GM12878 (cell line): ENCODE measurements at regions not wholly inside any gene's neighbourhood (a gene's known extent, or its start where the extent isn't known, plus 50 kb on each side); places are given as distances from the start of the nearest gene placed in this dataset.

Experiments used
- ATAC-seq: fragments of 200-7000 bp; cut with Tn5 transposase; 3 replicates; pipeline ENCODE4 v1.9.1; 2020; ENCODE audit warnings: mild to moderate bottlenecking, moderate library complexity
- BruUV-seq: library from RNA; stranded (reverse); fragments of 400-500 nt; replicated peaks from 2 replicates; lab custom pipeline; 2021; lab: Mats Ljungman, UMichigan
- CTCF ChIA-PET: fragments of 300-600 bp; sonication (Branson Sonifier 250); formaldehyde crosslinking; extraction: SDS; loops from one replicate; lab custom pipeline; 2021; ENCODE audit warnings: inconsistent platforms; lab: Yijun Ruan, JAX
- POLR2A ChIA-PET: fragments of 350-600 bp; formaldehyde crosslinking; extraction: SDS; loops from one replicate; lab custom pipeline; 2021; ENCODE audit warnings: inconsistent platforms; lab: Charles Lee
- RAD21 ChIA-PET: fragments of 300-600 bp; sonication (Branson Sonifier 250); formaldehyde crosslinking; loops from one replicate; lab custom pipeline; 2023; ENCODE audit warnings: antibody characterized with exemption; ENCODE audit not compliant: unreplicated experiment; lab: Charles Lee
- SMC1A ChIA-PET: fragments of 300-600 bp; sonication (Branson Sonifier 250); formaldehyde crosslinking; loops from one replicate; lab custom pipeline; 2023; ENCODE audit not compliant: unreplicated experiment, uncharacterized antibody; lab: Charles Lee
- DNase-seq: peaks from one replicate; pipeline ENCODE4 v3.0.0-alpha.2; 2011; ENCODE audit warnings: low read depth, low spot score
- FAIRE-seq: peaks from 3 replicates; lab custom pipeline; 2011; peaks lifted over from hg19 to GRCh38; lab: Jason Lieb, UNC
- H2AFZ ChIP-seq: 2 replicates; pipeline ENCODE4 v1.6.0; 2011; ENCODE audit warnings: low read depth, low read length, control low read depth; ENCODE audit not compliant: control insufficient read depth
- H3K27ac ChIP-seq: 2 replicates; pipeline ENCODE4 v1.5.1; 2011; ENCODE audit warnings: control low read depth; ENCODE audit not compliant: control insufficient read depth, insufficient read depth
- H3K27me3 ChIP-seq, 2 experiments: replicated peaks in 1 of 2; 2 replicates each; pipeline versions ENCODE4 v1.6.0 to v1.6.1; 2011; ENCODE audit warnings: low read length in 1 of 2; ENCODE audit not compliant: control insufficient read depth in 2 of 2, insufficient read depth in 2 of 2
- H3K36me3 ChIP-seq, 2 experiments: 2 replicates each; pipeline ENCODE4 v1.5.1; 2011; ENCODE audit warnings: low read length in 1 of 2; ENCODE audit not compliant: control insufficient read depth in 2 of 2, insufficient read depth in 2 of 2
- H3K4me1 ChIP-seq: 2 replicates; pipeline ENCODE4 v1.6.1; 2011; ENCODE audit warnings: mild to moderate bottlenecking, low read length, moderate library complexity, mixed read lengths; ENCODE audit not compliant: control insufficient read depth, insufficient read depth
- H3K4me2 ChIP-seq: 2 replicates; pipeline ENCODE4 v1.6.0; 2011; ENCODE audit warnings: control low read depth; ENCODE audit not compliant: control insufficient read depth, insufficient read depth
- H3K4me3 ChIP-seq: fragments of 200-600 bp; sonication (generic); 2 replicates; pipeline ENCODE4 v1.5.1; 2016
- H3K79me2 ChIP-seq: 2 replicates; pipeline ENCODE4 v1.6.0; 2011; ENCODE audit warnings: low read length; ENCODE audit not compliant: control insufficient read depth, insufficient read depth
- H3K9ac ChIP-seq: 2 replicates; pipeline ENCODE4 v1.8.0; 2011; ENCODE audit warnings: low read length, control low read depth, mixed read lengths; ENCODE audit not compliant: control insufficient read depth, insufficient read depth
- H3K9me3 ChIP-seq: replicated peaks from 3 replicates; pipeline ENCODE4 v1.5.1; 2011; ENCODE audit warnings: mild to moderate bottlenecking, low read length; ENCODE audit not compliant: control insufficient read depth, insufficient read depth
- H4K20me1 ChIP-seq: 2 replicates; pipeline ENCODE4 v1.6.0; 2011; ENCODE audit not compliant: control insufficient read depth, insufficient read depth
- EGR1 ChIP-seq, 2 experiments: IDR thresholded peaks; 1 replicate in 1 of 2; 2 replicates in 1 of 2; pipeline ENCODE4 v1.6.1; 2011 to 2012; ENCODE audit warnings: low read depth in 2 of 2, low read length in 2 of 2, borderline replicate concordance in 1 of 2, mild to moderate bottlenecking in 1 of 2, moderate library complexity in 1 of 2
- HDAC6 ChIP-seq: fragments of 200-600 bp; sonication (generic); IDR thresholded peaks from one replicate; pipeline ENCODE4 v1.8.0; 2017; ENCODE audit warnings: antibody characterized with exemption; ENCODE audit not compliant: unreplicated experiment
- JUNB ChIP-seq: IDR thresholded peaks from 2 replicates; pipeline ENCODE4 v1.6.1; 2016; ENCODE audit warnings: antibody characterized with exemption, mild to moderate bottlenecking
- JUND ChIP-seq: IDR thresholded peaks from 2 replicates; pipeline ENCODE4 v1.6.1; 2012; ENCODE audit warnings: low read depth, mild to moderate bottlenecking, low read length, improper control_type of control experiment, moderate library complexity
- MYB ChIP-seq: fragments of 150-350 bp; IDR thresholded peaks from 2 replicates; pipeline ENCODE4 v1.6.1; 2014; ENCODE audit warnings: mild to moderate bottlenecking, low read depth, low read length, borderline replicate concordance
- NFIC ChIP-seq: IDR thresholded peaks from 2 replicates; pipeline ENCODE4 v1.6.1; 2012; ENCODE audit warnings: low read depth, mild to moderate bottlenecking, inconsistent platforms, low read length, moderate library complexity
- SMAD1 ChIP-seq: fragments of 450-650 bp; IDR thresholded peaks from 2 replicates; pipeline ENCODE4 v1.6.1; 2018; ENCODE audit warnings: mild to moderate bottlenecking, low read depth; ENCODE audit not compliant: partially characterized antibody
- SMARCA5 ChIP-seq: fragments of 450-650 bp; IDR thresholded peaks from 2 replicates; pipeline ENCODE4 v1.6.1; 2017; ENCODE audit warnings: mild to moderate bottlenecking
- WGBS: methylation state at CpG from one replicate; pipeline ENCODE4 v1.1.6; 2016; ENCODE audit warnings: low lambda C conversion rate; ENCODE audit not compliant: insufficient replicate concordance, insufficient coverage; ENCODE audit errors: missing lambda C conversion rate; 5-methylcytosine and 5-hydroxymethylcytosine counted together
- in situ Hi-C: fragments of 300-500 bp; cut with MboI; formaldehyde crosslinking; loops from 9 replicates; pipeline ENCODE4 v1.14.3; 2018; ENCODE audit warnings: mixed read lengths
- intact Hi-C: fragments of 100-400 bp; cut with micrococcal nuclease; formaldehyde crosslinking; loops from one replicate; pipeline ENCODE4 v1.14.2; 2022; ENCODE audit not compliant: unreplicated experiment
- TF ChIP-seq, protein P1 (sequence below): fragments of 450-650 bp; IDR thresholded peaks from 2 replicates; pipeline ENCODE4 v1.6.1; 2017; ENCODE audit warnings: mild to moderate bottlenecking, moderate library complexity
- TF ChIP-seq, protein P2 (sequence below): fragments of 450-650 bp; IDR thresholded peaks from 2 replicates; pipeline ENCODE4 v1.6.1; 2018; ENCODE audit warnings: mild to moderate bottlenecking, low read depth, moderate library complexity; ENCODE audit not compliant: partially characterized antibody

DNA sequence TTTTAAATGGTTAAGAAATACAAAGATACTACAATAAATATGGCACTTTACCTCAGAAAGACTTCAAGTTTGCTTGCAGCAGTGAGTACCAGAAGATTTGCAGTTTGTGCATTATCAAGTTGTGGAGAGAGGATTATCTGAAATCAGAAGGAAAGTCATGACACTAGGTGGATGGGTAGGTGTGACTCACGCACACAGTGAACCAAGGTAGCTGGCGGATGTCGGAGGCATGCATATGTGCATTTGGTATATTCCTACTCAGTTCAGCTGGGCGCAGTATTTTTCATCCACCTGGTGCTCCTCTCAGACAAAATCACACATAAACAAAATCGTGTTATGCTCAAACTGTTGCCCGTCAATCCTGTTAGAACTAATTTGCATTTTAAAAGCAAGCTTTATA lies 351.0 kb downstream of the IGSF11 start:
- FAIRE-seq (no peak), DNase-seq (no peak), ATAC-seq (no peak)
- no peak for TF ChIP-seq SMAD1
- no peak for TF ChIP-seq JUND
- TF ChIP-seq HDAC6, result no peak
- TF ChIP-seq, protein P1, sequence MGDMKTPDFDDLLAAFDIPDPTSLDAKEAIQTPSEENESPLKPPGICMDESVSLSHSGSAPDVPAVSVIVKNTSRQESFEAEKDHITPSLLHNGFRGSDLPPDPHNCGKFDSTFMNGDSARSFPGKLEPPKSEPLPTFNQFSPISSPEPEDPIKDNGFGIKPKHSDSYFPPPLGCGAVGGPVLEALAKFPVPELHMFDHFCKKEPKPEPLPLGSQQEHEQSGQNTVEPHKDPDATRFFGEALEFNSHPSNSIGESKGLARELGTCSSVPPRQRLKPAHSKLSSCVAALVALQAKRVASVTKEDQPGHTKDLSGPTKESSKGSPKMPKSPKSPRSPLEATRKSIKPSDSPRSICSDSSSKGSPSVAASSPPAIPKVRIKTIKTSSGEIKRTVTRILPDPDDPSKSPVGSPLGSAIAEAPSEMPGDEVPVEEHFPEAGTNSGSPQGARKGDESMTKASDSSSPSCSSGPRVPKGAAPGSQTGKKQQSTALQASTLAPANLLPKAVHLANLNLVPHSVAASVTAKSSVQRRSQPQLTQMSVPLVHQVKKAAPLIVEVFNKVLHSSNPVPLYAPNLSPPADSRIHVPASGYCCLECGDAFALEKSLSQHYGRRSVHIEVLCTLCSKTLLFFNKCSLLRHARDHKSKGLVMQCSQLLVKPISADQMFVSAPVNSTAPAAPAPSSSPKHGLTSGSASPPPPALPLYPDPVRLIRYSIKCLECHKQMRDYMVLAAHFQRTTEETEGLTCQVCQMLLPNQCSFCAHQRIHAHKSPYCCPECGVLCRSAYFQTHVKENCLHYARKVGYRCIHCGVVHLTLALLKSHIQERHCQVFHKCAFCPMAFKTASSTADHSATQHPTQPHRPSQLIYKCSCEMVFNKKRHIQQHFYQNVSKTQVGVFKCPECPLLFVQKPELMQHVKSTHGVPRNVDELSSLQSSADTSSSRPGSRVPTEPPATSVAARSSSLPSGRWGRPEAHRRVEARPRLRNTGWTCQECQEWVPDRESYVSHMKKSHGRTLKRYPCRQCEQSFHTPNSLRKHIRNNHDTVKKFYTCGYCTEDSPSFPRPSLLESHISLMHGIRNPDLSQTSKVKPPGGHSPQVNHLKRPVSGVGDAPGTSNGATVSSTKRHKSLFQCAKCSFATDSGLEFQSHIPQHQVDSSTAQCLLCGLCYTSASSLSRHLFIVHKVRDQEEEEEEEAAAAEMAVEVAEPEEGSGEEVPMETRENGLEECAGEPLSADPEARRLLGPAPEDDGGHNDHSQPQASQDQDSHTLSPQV, result no peak
- no peak for TF ChIP-seq JUNB
- no peak for TF ChIP-seq SMARCA5
- no peak for TF ChIP-seq MYB
- TF ChIP-seq NFIC, result no peak
- TF ChIP-seq, protein P2, sequence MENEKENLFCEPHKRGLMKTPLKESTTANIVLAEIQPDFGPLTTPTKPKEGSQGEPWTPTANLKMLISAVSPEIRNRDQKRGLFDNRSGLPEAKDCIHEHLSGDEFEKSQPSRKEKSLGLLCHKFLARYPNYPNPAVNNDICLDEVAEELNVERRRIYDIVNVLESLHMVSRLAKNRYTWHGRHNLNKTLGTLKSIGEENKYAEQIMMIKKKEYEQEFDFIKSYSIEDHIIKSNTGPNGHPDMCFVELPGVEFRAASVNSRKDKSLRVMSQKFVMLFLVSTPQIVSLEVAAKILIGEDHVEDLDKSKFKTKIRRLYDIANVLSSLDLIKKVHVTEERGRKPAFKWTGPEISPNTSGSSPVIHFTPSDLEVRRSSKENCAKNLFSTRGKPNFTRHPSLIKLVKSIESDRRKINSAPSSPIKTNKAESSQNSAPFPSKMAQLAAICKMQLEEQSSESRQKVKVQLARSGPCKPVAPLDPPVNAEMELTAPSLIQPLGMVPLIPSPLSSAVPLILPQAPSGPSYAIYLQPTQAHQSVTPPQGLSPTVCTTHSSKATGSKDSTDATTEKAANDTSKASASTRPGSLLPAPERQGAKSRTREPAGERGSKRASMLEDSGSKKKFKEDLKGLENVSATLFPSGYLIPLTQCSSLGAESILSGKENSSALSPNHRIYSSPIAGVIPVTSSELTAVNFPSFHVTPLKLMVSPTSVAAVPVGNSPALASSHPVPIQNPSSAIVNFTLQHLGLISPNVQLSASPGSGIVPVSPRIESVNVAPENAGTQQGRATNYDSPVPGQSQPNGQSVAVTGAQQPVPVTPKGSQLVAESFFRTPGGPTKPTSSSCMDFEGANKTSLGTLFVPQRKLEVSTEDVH, result no peak
- TF ChIP-seq EGR1 (IDR thresholded peaks at IDR 0.05; ENCODE audit: borderline replicate concordance in 1 of 2, low read depth in 2 of 2, low read length in 2 of 2), result no peak
- Histone ChIP-seq H3K4me2 (no peak overlapping the region), H3K4me3 (no peak overlapping the region), H2AFZ (no peak overlapping the region), H3K4me1 (no peaks in the 10 kb centered on the region), H4K20me1 (no peaks in the 10 kb centered on the region), H3K79me2 (no peaks in the 10 kb centered on the region), H3K27ac (no peak overlapping the region), H3K9me3 (no peaks in the 10 kb centered on the region; the same call in 2 of the 3 replicates), H3K27me3 (no peaks in the 10 kb centered on the region), H3K36me3 (no peaks in the 10 kb centered on the region; a peak in 1 of 4 replicates), H3K9ac (no peak overlapping the region)
- WGBS, result 79% methylated on average over 6 of the region's 6 CpGs
- in situ Hi-C loops, result no loop called here
- RAD21 ChIA-PET, result no interaction called here
- SMC1A ChIA-PET, result interaction anchor here (0.6 to 1.3 kb wide), 2 partner anchors 133 to 266 kb away, joined by 3 read pairs; no protein-coding TSS in a partner anchor
- POLR2A ChIA-PET, result no interaction called here
- intact Hi-C loops, result no loop called here
- BruUV-seq, result no TSS peak
- CTCF ChIA-PET, result no interaction called here
